ENCODE measurements at regions not wholly inside any gene's neighbourhood (a gene's known extent, or its start where the extent isn't known, plus 50 kb on each side); places are given as distances from the start of the nearest gene placed in this dataset.

DNA sequence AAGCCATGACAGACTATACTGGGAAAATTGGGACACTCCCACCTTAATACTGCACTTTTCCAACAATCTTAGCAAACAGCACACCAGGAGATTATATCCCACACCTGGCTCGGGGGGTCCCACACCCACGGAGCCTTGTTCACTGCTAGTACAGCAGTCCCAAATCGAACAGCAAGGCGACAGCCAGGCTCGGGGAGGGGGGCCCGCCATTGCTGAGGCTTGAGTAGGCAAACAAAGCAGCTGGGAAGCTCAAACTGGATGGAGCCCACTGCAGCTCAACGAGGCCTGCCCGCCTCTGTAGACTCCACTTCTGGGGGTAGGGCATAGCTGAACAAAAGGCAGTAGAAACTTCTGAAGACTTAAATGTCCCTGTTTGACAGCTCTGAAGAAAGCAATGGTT, 118.3 kb downstream of the MAGEB5 start:
- DNase-seq = no peak

DNA sequence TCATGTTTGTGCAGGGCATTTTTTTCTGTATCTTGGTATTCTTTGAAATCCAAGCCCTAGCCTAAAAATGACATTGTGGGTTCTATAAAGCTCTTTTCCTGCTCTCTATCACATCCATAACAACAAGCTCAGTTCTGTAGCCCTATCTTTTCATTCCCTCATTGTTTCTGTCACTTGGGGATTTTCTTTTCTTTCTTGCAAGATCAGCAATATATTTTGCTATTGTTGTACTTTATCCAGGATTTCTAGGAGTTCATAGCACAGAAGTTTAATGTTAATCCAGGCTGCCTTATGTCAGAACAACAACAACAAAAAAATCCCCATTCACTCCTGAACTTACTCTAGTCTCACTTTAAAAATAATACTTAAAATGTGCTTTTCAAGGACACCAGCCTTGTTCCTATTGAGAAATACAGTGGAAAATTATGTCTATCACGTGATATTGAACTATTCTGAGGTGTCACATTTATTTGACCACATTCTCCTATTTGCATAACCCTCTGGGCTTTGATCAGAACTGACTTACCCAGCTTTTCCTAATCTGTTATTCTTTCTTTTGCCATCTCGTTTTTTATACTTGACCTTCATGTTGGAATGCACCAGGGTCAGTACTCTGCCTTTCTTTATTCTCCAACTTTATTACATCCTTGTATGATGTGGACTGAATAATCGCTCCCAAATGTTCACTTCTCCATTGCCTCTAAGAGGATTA, 112.8 kb downstream of the MAGEB5 start:
- DNase-seq = no peak

DNA sequence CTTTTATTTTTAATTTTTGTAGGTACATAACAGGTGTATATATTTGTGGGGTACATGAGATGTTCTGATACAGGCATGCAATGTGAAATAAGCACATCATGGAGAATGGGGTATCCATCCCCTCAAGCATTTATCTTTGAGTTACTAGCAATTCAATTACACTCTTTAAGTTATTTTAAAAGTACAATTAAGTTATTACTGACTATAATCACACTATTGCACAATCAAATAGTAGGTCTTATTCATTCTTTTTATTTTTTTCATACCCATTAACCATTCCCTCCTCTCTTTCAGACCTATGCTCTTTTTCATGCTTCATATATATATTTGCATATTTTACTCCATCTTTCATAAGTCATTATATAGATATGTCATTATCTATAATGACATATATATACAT, 93.3 kb downstream of the MAGEB5 start:
- no peak for DNase-seq

DNA sequence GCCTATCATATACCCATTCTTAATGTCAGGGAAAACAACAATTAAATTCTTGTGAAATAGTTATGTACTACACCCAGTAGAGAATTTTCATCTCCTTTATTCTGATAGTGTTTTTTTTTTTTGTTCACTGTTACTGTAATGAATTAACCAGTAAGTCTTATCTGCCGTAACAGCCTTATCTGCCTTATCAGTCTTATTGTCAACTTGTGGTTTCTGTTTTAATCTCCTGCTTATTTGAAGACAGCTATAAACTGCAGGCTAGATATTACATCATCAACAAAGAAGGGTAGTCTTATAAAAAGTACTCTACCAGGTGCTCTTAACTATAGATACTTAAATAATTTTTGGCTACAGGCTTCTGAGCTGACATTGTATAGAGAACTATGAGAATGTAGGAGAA, 79.5 kb downstream of the MAGEB5 start:
- DNase-seq = no peak

DNA sequence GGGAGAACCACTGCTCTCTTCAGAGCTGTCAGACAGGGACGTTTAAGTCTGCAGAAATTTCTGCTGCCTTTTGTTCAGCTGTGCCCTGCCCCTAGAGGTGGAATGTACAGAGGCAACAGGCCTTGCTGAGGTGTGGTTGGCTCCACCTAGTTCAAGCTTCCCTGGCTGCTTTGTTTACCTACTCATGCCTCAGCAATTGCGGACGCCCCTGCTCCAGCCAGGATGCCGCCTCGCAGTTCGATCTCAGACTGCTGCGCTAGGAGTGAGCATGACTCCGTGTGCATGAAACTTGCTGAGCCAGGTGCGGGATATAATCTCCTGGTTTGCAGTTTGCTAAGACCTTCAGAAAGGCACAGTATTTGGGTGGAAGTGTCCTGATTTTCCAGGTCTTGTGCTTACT, 70.9 kb downstream of the MAGEB5 start:
- DNase-seq = no peak
